Activated CD4-positive, alpha-beta T cell treated with anti-CD3 and anti-CD28 coated beads, Interleukin-2, amount 50 U/mL, for 1 hour (primary cell): ENCODE measurements at regions not wholly inside any gene's neighbourhood (a gene's known extent, or its start where the extent isn't known, plus 50 kb on each side); places are given as distances from the start of the nearest gene placed in this dataset.

ENCODE experiments used
- DNase-seq: peaks from one replicate; pipeline ENCODE4 v3.0.0-alpha.2; 2020

- no peak for DNase-seq
Observed at GRCh38 chr6:19042420-19042819, 655.3 kb downstream of the RNF144B start.

- DNase-seq = no peak
Observed at GRCh38 chr6:19050765-19051164, 663.6 kb downstream of the RNF144B start.

DNA sequence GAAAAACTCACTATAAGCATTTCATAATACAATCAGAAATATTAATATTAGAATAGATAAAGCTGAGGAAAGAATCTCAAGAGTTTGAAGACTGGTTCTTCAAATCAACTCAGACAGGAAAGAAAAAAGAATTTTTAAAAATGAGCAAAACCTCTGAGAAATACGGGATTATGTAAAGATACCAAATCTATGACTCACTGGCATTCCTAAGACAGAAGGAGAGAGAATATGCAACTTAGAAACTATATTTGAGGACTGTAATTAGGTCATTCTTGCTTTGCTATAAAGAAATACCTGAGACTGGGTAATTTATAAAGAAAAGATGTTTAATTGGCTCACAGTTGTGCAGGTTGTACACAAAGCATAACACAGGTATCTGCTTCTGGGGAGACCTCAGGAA, 665.1 kb downstream of the RNF144B start:
- no peak for DNase-seq

- no peak for DNase-seq
Observed at GRCh38 chr6:19059102-19059501, 672.0 kb downstream of the RNF144B start.

GRCh38 chr6:19067165-19067564, 680.0 kb downstream of the RNF144B start:
- DNase-seq = no peak

DNA sequence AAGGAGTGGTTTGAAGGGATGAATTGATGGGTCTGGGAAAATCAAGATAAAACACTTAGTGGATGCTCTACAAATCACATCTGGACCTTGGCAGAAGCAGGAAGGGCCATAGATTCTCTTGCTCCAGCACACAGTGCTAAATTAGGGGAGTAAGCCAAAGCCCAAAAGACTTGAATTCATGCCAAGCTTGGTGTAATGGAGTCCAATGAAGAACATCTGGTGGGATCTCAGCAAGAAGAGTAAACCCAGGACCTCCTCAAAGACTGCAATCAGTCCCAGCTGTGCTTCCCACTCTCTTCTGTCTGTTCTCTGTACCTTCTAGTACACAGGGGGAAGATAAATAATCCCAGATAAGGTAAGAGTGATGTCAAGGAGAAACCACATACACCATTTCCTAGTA, 683.4 kb downstream of the RNF144B start:
- DNase-seq = no peak

- no peak for DNase-seq
Observed at GRCh38 chr6:19083801-19084200, 696.7 kb downstream of the RNF144B start.

GRCh38 chr6:19086480-19086879, 699.3 kb downstream of the RNF144B start:
- DNase-seq = no peak

GRCh38 chr6:19087296-19087695, 700.1 kb downstream of the RNF144B start:
- DNase-seq = no peak

- no peak for DNase-seq
Observed at GRCh38 chr6:19087897-19088296, 700.7 kb downstream of the RNF144B start.

GRCh38 chr6:19100752-19101151, 713.6 kb downstream of the RNF144B start:
- DNase-seq = no peak

- no peak for DNase-seq
Observed at GRCh38 chr6:19102936-19103335, 715.8 kb downstream of the RNF144B start.

GRCh38 chr6:19107468-19107867, 720.3 kb downstream of the RNF144B start:
- no peak for DNase-seq

GRCh38 chr6:19121521-19121920, 715.6 kb upstream of the ID4 start:
- no peak for DNase-seq

GRCh38 chr6:19127081-19127480, 710.1 kb upstream of the ID4 start:
- no peak for DNase-seq

- no peak for DNase-seq
Observed at GRCh38 chr6:19128701-19129100, 708.5 kb upstream of the ID4 start.

DNA sequence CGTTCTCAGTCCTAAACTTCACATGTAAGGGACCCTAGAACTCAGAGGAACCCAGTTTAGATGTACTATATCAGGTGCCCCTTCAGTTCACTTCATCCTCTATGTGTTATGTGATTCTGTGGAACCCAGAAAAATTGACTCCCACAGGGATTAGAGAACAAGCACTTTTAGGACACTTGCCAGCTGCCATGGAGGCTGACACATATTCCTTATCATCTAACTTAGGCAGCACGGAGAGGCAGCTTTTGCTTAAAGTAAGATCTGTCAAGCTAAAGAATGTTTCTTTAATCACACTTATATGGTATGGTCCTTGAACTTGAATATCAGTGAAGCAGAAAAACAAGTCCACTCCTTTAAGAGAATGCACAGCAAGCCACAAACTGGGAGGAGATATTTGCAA, 701.5 kb upstream of the ID4 start:
- no peak for DNase-seq

DNA sequence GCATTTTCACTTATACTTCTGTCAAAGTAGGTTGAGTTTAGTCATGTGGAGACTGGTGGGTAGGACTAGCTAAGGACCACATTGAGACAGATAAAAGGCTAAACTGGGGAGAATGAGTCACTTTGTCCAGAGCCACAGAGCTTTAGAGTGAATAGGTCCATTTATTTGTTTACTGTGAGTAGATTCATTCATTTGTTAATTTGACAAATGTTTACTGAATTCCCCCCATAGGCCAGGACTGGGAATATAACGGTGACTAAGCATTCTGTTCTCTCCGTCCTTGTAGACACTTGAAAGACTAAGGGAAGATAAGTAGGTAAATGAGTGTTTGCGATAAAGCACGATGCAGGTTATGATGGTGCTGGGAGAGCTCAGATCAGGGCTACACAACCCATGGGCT, 699.7 kb upstream of the ID4 start:
- no peak for DNase-seq

DNA sequence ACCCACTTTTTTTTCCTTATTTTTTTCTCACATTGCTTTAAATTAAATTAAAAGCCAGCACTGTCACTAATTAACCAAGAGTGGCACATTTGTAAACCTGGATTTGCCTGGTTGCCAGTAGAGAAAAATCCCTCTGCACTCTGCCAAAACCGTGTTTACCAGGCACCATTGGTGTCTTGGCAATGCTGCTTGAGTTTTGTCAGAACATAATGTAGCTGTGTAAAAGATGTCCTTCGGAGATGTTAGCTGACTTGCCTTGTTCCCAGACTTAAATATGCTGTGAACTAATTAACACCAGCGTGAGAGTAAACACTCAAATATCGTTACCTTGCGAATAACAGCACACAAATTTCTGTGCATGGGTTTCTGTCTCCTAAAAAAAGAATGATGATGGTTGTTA, 694.9 kb upstream of the ID4 start:
- DNase-seq = no peak

GRCh38 chr6:19150307-19150706, 686.9 kb upstream of the ID4 start:
- no peak for DNase-seq

DNA sequence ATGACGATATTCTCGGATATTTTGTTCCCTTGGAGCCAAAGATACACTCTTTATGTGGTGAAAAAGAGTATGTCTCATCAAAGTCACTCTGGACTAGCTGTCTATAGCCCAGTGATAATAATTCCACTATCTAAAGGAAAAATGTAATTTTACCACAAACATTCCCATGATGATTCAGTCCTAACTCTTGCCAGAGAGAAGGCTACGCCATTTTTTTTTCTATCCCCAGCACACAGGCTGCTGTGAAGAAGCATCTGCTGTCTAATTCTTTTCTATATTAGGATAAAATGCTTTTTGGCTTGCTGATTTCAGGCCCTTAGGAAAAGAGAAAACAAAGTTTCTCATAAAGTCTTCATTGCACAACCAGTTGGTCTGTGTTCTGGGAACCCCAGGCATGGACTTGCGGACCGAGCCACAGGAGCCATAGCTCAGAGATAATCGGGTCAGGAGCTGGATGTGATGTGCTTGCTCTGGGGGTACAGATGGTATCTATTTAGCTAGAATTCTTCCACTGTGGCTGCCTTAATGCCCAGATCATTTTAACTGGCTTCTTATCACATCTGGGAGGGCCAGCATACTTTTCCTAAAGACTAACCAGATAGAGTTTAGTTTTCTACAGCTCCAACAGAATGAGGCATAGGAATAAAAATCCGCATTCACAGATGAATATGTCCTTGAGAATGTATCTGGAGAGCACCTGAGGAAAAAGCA, 683.7 kb upstream of the ID4 start:
- no peak for DNase-seq

GRCh38 chr6:19153981-19154295, 683.2 kb upstream of the ID4 start:
- no peak for DNase-seq

DNA sequence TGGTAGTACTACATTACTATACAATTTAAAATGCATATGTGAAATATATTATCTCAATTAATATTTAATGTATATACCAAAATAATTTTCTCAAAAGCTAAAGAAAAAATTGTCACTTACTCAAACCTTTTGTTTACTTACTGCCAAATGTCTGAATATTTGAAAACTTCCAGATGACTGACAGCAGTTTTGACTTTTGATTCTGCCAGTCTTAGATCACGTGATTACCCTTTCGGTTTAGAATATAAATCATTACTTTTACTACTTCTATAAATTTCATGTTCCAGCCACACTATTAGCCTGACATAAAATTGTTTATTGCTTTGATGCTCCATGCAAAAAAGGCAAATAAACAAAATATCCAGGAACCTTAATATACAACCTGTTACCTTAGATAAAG, 680.7 kb upstream of the ID4 start:
- no peak for DNase-seq

DNA sequence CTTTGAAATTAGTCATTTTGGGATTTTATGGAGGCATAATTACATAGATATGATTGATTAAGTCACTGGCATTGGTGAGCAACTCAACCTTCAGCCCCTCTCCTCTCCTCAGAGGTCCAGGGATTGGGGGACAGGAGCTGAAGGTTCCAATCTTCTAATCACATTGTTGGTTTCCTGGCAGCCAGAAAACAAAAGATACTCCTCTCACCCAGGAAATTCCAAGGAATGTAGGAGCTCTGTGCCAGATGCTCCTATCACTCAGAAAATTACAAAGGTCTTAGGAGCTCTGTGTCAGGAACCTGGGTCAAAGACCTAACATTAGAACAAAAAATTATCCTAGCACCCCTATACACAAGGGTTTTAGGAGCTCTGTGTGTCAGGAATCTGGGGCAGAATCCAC, 679.7 kb upstream of the ID4 start:
- no peak for DNase-seq

DNA sequence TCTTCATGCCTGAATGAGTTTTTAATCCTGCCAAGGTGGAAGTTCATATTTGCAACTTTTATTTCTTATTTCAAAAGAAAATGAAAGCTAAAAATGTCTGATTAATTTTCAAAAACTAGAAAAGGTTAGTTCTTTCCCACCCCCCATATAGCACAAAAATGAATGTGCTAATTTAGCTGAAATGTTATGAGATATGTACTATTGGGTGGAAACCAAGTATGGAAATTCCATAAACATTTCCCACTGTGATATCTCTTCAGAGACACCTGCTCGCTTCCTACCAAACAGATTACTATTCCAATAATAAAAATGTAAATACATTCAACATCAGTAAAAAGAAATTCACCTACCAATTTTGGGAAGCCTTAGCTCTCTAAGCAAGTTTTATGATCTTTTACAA, 678.6 kb upstream of the ID4 start:
- no peak for DNase-seq

- DNase-seq = no peak
Observed at GRCh38 chr6:19159089-19159488, 678.1 kb upstream of the ID4 start.
